DOHH2 (cell line): ENCODE measurements at regions not wholly inside any gene's neighbourhood (a gene's known extent, or its start where the extent isn't known, plus 50 kb on each side); places are given as distances from the start of the nearest gene placed in this dataset.

Experiments
- EZH2phosphoT487 ChIP-seq: fragments of 200-600 bp; sonication (generic); IDR thresholded peaks from 2 replicates; pipeline ENCODE4 v1.6.1; 2017; ENCODE audit warnings: borderline replicate concordance, mild to moderate bottlenecking, antibody characterized with exemption, low read length, moderate library complexity, mixed read lengths
- TF ChIP-seq, protein P1 (sequence below): fragments of 200-600 bp; sonication (generic); IDR thresholded peaks from one replicate; pipeline ENCODE4 v1.5.1; 2014; ENCODE audit warnings: antibody characterized with exemption, mild to moderate bottlenecking, low read depth, low read length; ENCODE audit not compliant: poor library complexity, severe bottlenecking

DNA sequence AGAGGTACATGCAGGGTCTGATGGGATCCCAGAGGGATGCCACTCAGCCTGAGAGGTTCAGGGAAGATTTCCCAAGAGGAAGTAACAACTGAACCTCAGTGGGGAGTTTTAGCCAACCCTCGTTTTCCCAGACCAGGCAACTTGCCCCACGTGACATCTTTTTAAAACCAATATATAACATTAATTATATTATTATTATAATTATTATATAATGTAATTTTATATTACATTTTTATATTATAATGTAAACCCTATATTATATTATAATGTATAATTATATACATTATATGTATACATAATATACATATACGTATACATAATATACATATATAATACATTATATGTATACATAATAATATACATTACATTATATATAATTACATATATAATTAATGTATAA is 62.8 kb upstream of the WWC1 start:
- TF ChIP-seq, protein P1, sequence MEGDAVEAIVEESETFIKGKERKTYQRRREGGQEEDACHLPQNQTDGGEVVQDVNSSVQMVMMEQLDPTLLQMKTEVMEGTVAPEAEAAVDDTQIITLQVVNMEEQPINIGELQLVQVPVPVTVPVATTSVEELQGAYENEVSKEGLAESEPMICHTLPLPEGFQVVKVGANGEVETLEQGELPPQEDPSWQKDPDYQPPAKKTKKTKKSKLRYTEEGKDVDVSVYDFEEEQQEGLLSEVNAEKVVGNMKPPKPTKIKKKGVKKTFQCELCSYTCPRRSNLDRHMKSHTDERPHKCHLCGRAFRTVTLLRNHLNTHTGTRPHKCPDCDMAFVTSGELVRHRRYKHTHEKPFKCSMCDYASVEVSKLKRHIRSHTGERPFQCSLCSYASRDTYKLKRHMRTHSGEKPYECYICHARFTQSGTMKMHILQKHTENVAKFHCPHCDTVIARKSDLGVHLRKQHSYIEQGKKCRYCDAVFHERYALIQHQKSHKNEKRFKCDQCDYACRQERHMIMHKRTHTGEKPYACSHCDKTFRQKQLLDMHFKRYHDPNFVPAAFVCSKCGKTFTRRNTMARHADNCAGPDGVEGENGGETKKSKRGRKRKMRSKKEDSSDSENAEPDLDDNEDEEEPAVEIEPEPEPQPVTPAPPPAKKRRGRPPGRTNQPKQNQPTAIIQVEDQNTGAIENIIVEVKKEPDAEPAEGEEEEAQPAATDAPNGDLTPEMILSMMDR: no peak
- no peak for TF ChIP-seq EZH2phosphoT487
